Suprapubic skin (tissue), 4 donors: ENCODE measurements at regions not wholly inside any gene's neighbourhood (a gene's known extent, or its start where the extent isn't known, plus 50 kb on each side); places are given as distances from the start of the nearest gene placed in this dataset.
"Not testable (repeated sequence)": the region's sequence is repeated elsewhere in the genome, so short reads cannot be mapped to it uniquely, and the experiment has no call there.

Experiments
- DNase-seq, 2 donors: peaks; one replicate each; pipeline ENCODE4 v3.0.0-alpha.2; 2019; ENCODE audit warnings: low spot score in 2 of 2
- H3K27ac ChIP-seq: fragments of 200-600 bp; sonication (generic); one replicate; pipeline ENCODE4 v1.5.1; 2019
- H3K27me3 ChIP-seq: fragments of 200-600 bp; sonication (generic); one replicate; pipeline ENCODE4 v1.5.1; 2019
- H3K36me3 ChIP-seq: fragments of 200-600 bp; sonication (generic); one replicate; pipeline ENCODE4 v1.5.1; 2019
- H3K4me1 ChIP-seq: fragments of 200-600 bp; sonication (generic); one replicate; pipeline ENCODE4 v1.5.1; 2019
- H3K4me3 ChIP-seq: fragments of 200-600 bp; sonication (generic); one replicate; pipeline ENCODE4 v1.5.1; 2019; ENCODE audit warnings: mild to moderate bottlenecking
- H3K9me3 ChIP-seq: fragments of 200-600 bp; sonication (generic); one replicate; pipeline ENCODE4 v1.5.1; 2019
- EP300 ChIP-seq: sonication (generic); formaldehyde crosslinking; IDR thresholded peaks from one replicate; pipeline ENCODE4 v1.6.1; 2017; ENCODE audit warnings: antibody characterized with exemption
- POLR2A ChIP-seq, 2 donors: fragments of 450-650 bp; IDR thresholded peaks; one replicate each; pipeline ENCODE4 v1.6.1; 2017; ENCODE audit warnings: antibody characterized with exemption in 2 of 2, mild to moderate bottlenecking in 2 of 2, moderate library complexity in 2 of 2
- POLR2AphosphoS5 ChIP-seq, 3 donors: sonication (generic); formaldehyde crosslinking; IDR thresholded peaks; one replicate each; pipeline ENCODE4 v1.6.1; 2017; ENCODE audit warnings: antibody characterized with exemption in 3 of 3
- WGBS: methylation state at CpG from one replicate; pipeline ENCODE4 v1.1.5; 2018; 5-methylcytosine and 5-hydroxymethylcytosine counted together
- TF ChIP-seq, protein P1 (sequence below), 2 donors: fragments of 200-600 bp in 1 of 2; fragments of 450-650 bp in 1 of 2; sonication (generic) in 1 of 2; IDR thresholded peaks; one replicate each; pipeline ENCODE4 v1.5.1; 2016 to 2019; ENCODE audit warnings: antibody characterized with exemption in 2 of 2, mild to moderate bottlenecking in 1 of 2, moderate library complexity in 1 of 2

DNA sequence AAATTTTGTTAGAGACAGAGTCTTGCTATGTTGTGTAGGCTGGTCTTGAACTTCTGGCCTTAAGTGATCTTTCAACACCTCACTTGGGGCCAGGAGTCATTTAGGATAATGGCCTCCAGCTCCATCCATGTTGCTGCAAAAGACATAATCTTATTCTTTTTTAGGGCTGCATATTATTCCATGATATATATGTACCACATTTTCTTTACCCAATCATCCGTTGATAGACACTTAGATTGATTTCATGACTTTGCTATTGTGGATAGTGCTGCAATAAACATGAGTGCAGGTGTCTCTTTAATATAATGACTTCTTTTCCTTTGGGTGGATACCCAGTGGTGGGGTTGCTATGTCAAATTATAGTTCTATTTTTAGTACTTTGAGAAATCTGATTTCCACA is 140.9 kb upstream of the LCORL start:
- TF ChIP-seq, protein P1, sequence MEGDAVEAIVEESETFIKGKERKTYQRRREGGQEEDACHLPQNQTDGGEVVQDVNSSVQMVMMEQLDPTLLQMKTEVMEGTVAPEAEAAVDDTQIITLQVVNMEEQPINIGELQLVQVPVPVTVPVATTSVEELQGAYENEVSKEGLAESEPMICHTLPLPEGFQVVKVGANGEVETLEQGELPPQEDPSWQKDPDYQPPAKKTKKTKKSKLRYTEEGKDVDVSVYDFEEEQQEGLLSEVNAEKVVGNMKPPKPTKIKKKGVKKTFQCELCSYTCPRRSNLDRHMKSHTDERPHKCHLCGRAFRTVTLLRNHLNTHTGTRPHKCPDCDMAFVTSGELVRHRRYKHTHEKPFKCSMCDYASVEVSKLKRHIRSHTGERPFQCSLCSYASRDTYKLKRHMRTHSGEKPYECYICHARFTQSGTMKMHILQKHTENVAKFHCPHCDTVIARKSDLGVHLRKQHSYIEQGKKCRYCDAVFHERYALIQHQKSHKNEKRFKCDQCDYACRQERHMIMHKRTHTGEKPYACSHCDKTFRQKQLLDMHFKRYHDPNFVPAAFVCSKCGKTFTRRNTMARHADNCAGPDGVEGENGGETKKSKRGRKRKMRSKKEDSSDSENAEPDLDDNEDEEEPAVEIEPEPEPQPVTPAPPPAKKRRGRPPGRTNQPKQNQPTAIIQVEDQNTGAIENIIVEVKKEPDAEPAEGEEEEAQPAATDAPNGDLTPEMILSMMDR (IDR thresholded peaks at IDR 0.05), result no peak
- TF ChIP-seq POLR2AphosphoS5 (IDR thresholded peaks at IDR 0.05) (no peak), EP300 (no peak), POLR2A (IDR thresholded peaks at IDR 0.05) (no peak)
- whole genome bisulfite sequencing, result 85% methylated on average over 1 of the region's 1 CpG
- Histone ChIP-seq H3K9me3 (no peaks in the 10 kb centered on the region), H3K27ac (no peak overlapping the region), H3K4me1 (no peaks in the 10 kb centered on the region), H3K36me3 (no peaks in the 10 kb centered on the region), H3K4me3 (no peak overlapping the region), H3K27me3 (no peaks in the 10 kb centered on the region)
- no peak for DNase-seq

DNA sequence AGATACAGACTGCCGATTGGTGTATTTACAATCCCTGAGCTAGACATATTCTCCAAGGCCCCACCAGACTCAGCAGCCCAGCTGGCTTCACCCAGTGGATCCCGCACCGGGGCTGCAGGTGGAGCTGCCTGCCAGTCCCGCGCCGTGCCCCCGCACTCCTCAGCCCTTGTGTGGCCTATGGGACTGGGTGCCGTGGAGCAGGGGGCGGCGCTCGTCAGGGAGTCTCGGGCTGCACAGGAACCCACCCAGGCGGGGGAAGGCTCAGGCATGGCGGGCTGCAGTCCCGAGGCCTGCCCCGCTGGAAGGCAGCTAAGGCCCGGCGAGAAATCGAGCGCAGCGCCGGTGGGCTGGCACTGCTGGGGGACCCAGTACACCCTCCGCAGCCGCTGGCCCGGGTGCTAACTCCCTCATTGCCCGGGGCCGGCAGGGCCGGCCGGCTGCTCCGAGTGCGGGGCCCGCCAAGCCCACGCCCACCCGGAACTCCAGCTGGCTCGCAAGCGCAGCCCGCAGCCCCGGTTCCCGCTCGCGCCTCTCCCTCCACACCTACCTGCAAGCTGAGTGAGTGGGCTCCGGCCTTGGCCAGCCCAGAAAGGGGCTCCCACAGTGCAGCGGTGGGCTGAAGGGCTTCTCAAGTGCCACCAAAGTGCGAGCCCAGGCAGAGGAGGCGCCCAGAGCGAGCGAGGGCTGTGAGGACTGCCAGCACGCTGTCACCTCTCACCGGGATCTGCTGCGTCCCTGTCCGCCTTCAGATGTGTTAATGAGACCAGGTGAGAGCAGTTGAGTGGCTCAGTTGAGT is 137.8 kb upstream of the LCORL start:
- not testable (repeated sequence) for DNase-seq, H3K27me3 ChIP-seq, H3K27ac ChIP-seq, H3K9me3 ChIP-seq, H3K36me3 ChIP-seq, H3K4me1 ChIP-seq, H3K4me3 ChIP-seq
- WGBS, result 92% methylated on average over 17 of the region's 51 CpGs

DNA sequence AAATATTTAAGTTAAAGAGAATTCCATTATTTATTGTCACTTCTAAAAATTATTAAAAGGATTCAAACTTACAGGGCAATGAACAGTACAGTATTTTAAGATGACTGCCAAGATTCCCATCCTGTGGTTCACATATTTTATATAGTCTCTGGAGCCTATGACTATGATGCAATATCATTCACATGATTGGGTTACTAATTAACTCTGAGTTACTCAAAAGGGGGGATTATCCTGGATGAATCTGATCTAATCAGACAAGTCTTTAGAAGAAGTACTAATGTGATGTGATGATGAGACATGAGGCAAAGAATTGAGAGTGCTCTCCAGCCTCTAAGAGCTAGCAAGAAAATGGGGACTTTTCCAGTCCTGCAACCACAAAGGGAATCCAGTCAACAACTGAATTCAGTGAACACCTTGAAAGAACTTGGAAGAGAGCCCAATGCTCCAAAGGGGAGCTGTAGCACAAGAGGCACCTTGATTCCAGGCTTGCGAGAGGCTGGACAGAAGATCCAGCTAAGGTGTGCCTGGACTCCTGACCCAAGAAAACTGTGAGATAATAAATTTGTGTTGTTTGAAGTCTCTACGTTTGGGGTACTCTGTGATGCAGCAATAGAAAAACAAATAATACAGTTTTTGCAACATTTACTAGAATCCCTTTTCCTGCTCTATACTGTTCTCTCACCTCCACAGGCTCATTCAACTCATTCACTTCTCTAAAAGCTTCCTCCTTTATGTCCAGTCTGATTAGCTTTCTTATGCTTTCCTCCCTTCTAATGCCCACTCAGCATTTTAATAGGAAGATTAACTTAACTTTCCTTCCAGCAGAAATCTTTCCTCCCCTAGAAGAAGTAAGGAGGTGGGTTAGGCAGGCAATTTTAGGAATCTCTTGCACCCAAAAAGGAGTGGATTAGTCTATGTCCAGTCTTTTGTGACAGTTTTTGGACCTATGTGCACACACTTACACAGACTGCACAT is 133.8 kb upstream of the LCORL start:
- Histone ChIP-seq H3K4me3 (no peak overlapping the region), H3K4me1 (no peaks in the 10 kb centered on the region), H3K27me3 (no peaks in the 10 kb centered on the region), H3K9me3 (no peaks in the 10 kb centered on the region), H3K27ac (no peak overlapping the region), H3K36me3 (no peaks in the 10 kb centered on the region)
- 81% methylated on average over 2 of the region's 2 CpGs for WGBS
- TF ChIP-seq POLR2AphosphoS5 (IDR thresholded peaks at IDR 0.05) (no peak), POLR2A (IDR thresholded peaks at IDR 0.05) (no peak), EP300 (no peak)
- TF ChIP-seq, protein P1 (IDR thresholded peaks at IDR 0.05), result no peak
- no peak for DNase-seq

DNA sequence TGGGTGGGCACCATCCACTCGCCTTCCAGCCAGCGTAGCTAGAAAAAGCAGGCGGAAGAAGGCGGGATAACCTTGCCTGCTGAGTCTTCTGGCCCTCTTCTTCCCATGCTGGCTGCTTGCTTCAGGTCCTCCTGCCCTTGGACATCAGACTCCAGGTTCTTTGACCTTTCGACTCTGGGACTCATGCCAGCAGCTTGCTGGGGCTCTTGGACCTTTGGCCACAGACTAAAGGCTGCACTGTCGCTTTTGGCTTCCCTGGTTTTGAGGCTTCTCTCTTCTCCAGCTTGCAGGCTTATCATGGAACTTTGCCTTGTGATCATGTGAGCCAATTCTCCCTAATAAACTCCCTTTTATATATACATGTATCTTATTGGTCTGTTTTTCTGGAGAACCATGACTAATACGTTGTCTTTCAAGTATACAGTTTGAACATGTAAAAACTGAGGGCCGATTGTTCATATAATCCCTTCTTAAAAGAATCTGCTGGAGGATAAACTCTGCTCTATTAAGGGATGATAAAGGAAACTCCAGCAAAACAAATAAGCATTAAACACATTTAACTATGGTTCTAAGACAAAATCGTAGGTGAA is 116.6 kb upstream of the LCORL start:
- H3K4me1 ChIP-seq, result no peaks in the 10 kb centered on the region
- WGBS, result 89% methylated on average over 9 of the region's 9 CpGs
- H3K27ac ChIP-seq, result no peak overlapping the region
- DNase-seq, result no peak
- TF ChIP-seq EP300, result no peak
- H3K36me3 ChIP-seq, result no peaks in the 10 kb centered on the region
- H3K27me3 ChIP-seq, result no peaks in the 10 kb centered on the region
- no peaks in the 10 kb centered on the region for H3K9me3 ChIP-seq
- no peak overlapping the region for H3K4me3 ChIP-seq

DNA sequence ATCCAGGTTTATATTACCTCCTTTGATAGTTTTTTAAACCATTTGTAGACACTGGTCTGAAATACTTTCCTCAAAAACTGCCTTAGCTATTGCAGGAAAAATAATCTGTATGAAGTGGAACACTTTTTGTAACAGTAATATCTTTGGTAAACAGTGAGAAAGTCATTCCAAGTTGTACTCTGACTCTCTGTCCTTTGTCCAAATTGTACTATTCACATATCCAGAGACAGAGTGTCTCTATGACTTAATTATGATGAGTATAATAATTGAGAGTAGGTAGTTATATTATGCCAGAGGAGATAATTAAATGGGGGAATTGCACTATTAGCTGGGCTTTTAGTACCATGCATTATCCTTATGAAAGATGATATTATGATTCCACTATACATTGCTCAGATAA is 112.6 kb upstream of the LCORL start:
- Histone ChIP-seq H3K4me3 (no peak overlapping the region), H3K27me3 (no peaks in the 10 kb centered on the region), H3K27ac (no peak overlapping the region), H3K4me1 (no peaks in the 10 kb centered on the region), H3K9me3 (no peaks in the 10 kb centered on the region), H3K36me3 (no peaks in the 10 kb centered on the region)
- TF ChIP-seq POLR2AphosphoS5 (IDR thresholded peaks at IDR 0.05) (no peak), POLR2A (IDR thresholded peaks at IDR 0.05) (no peak)
- TF ChIP-seq, protein P1 (IDR thresholded peaks at IDR 0.05), result no peak
- no peak for DNase-seq

DNA sequence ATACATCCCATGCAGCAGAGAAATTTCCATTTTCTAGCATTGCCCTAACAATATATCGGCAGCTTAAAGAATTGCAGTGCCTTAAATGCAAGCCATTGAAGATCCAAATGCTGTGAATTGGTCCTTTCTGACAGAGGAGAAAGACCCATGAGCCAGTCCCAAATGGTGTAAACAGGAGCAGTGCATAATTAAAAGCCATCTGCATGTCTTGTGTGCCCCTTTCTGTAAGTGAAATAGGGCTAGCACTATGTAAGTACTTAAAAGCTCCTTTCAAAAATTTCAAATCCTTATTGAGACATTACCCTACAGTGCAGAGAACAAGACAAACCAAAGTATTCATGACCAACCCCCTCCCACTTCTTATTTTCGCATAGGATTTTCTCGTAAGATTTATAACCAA is 108.7 kb upstream of the LCORL start:
- Histone ChIP-seq H3K9me3 (no peaks in the 10 kb centered on the region), H3K27ac (no peak overlapping the region), H3K4me3 (no peak overlapping the region), H3K4me1 (no peaks in the 10 kb centered on the region), H3K36me3 (no peaks in the 10 kb centered on the region), H3K27me3 (no peaks in the 10 kb centered on the region)
- 90% methylated on average over 3 of the region's 3 CpGs for WGBS
- no peak for TF ChIP-seq EP300
- TF ChIP-seq, protein P1 (IDR thresholded peaks at IDR 0.05), result no peak
- no peak for TF ChIP-seq POLR2A (IDR thresholded peaks at IDR 0.05)
- no peak for TF ChIP-seq POLR2AphosphoS5 (IDR thresholded peaks at IDR 0.05)
- no peak for DNase-seq
